ENCODE measurements at regions not wholly inside any gene's neighbourhood (a gene's known extent, or its start where the extent isn't known, plus 50 kb on each side); places are given as distances from the start of the nearest gene placed in this dataset.

DNA sequence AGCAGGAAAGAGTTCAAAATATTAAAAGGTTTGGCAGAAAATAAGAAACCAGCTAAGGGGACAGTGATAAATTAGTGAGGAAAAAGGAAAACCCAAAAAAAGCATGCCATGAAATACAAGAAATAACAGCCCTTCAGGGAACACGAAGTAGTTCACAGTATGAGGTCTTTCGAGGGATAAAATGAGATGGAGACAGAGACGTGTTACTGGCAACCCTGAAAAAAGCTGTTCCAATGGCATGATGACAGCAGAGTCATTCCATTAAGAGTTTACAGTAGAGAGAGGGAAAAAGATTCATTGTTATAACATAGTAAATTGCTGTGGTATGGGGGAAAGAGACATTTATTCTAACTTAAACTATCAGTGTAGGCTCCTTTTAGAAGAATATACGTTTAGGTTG lies 391.2 kb downstream of the ANKRD7 start:
- H3K9me3 ChIP-seq = no peaks in the 10 kb centered on the region
- H3K4me1 ChIP-seq = no peaks in the 10 kb centered on the region
- no peak for DNase-seq
- no peak overlapping the region for H3K27ac ChIP-seq
- no peak overlapping the region for H3K4me3 ChIP-seq
- intact Hi-C loops (cut with DNase I; ENCODE audit: low total_unique reads) = no loop called here
- H3K36me3 ChIP-seq = no peaks in the 10 kb centered on the region
- no peaks in the 10 kb centered on the region for H3K27me3 ChIP-seq
- TF ChIP-seq POLR2A (IDR thresholded peaks at IDR 0.05) = no peak
- TF ChIP-seq, protein P1, sequence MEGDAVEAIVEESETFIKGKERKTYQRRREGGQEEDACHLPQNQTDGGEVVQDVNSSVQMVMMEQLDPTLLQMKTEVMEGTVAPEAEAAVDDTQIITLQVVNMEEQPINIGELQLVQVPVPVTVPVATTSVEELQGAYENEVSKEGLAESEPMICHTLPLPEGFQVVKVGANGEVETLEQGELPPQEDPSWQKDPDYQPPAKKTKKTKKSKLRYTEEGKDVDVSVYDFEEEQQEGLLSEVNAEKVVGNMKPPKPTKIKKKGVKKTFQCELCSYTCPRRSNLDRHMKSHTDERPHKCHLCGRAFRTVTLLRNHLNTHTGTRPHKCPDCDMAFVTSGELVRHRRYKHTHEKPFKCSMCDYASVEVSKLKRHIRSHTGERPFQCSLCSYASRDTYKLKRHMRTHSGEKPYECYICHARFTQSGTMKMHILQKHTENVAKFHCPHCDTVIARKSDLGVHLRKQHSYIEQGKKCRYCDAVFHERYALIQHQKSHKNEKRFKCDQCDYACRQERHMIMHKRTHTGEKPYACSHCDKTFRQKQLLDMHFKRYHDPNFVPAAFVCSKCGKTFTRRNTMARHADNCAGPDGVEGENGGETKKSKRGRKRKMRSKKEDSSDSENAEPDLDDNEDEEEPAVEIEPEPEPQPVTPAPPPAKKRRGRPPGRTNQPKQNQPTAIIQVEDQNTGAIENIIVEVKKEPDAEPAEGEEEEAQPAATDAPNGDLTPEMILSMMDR (IDR thresholded peaks at IDR 0.05) = no peak

DNA sequence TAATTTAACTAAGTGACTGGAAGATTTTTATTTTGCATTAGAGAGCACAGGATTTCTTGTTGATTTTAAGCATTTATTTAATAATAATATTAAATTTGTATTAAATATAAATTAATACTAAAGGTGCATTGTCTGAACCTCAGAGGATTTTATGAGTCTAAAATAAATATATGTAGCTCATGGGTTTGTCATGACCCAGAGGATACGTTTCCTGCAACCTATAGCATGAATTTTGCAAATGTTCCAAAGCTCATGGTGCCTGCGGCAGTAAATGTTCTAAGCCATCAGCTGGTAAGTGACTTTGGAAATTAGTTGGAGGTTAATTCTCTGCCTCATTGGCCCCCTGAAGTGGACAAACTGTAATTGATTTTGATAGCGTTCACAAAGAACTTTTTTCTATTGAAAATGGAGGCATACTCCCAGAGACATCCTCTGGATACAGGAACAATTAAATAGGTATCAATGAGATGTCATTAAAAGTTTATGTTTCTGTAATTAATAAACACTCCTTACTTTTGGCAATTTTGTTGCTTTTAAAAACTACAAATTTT lies 397.4 kb downstream of the ANKRD7 start:
- no peak overlapping the region for H3K4me3 ChIP-seq
- TF ChIP-seq POLR2A (IDR thresholded peaks at IDR 0.05) = no peak
- TF ChIP-seq, protein P1 (IDR thresholded peaks at IDR 0.05) = no peak
- H3K4me1 ChIP-seq = no peaks in the 10 kb centered on the region
- H3K36me3 ChIP-seq = no peaks in the 10 kb centered on the region
- no peaks in the 10 kb centered on the region for H3K9me3 ChIP-seq
- DNase-seq = no peak
- H3K27me3 ChIP-seq = no peaks in the 10 kb centered on the region
- intact Hi-C loops (cut with DNase I; ENCODE audit: low total_unique reads) = no loop called here
- H3K27ac ChIP-seq = no peak overlapping the region

DNA sequence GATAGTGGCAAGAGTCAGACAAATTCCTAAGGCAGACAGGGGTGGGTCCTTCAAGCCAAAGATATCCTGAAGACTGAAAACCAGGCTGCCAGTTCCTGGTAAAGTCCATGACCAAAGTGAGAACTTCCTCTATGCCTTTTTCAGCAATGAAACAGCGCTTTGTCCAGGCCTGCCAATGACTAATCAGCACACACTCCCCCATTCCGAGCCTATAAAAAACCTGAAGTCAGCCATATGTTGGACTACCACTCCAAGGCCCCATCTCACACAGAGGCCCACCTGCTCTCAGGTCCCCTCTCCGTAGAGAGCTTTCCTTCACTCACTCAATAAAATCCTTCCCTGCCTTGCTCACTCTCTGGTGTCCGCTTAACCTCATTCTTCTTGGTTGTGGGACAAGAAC lies 402.2 kb downstream of the ANKRD7 start:
- no peak for TF ChIP-seq POLR2A (IDR thresholded peaks at IDR 0.05)
- TF ChIP-seq, protein P1 (IDR thresholded peaks at IDR 0.05) = no peak
- no peak for DNase-seq
- Histone ChIP-seq H3K27me3 (no peaks in the 10 kb centered on the region), H3K9me3 (no peaks in the 10 kb centered on the region), H3K4me1 (no peaks in the 10 kb centered on the region), H3K4me3 (no peak overlapping the region), H3K27ac (no peak overlapping the region), H3K36me3 (no peaks in the 10 kb centered on the region)
- intact Hi-C loops (cut with DNase I; ENCODE audit: low total_unique reads) = no loop called here

DNA sequence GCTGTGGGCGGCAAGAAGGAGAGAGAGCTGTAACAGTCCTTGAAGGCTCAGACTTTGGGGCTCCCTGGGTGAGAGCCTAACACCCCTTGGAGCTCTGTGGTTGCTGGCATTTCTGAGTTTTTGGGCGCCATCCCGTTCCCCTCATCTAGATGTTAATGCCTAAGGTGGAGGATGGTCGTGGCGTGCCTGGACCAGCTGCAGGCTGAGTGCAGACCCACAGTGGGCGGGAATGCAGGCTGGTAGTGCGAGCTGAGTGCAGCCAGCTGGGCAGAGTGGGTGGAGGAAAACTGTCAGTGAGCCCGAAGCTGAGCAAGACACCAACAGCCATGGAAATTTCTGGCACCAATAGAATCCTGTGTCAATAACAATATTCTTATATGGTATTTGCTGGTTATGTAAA lies 403.0 kb downstream of the ANKRD7 start:
- no peaks in the 10 kb centered on the region for H3K4me1 ChIP-seq
- TF ChIP-seq, protein P1 (IDR thresholded peaks at IDR 0.05) = no peak
- TF ChIP-seq POLR2A (IDR thresholded peaks at IDR 0.05) = no peak
- no peak for DNase-seq
- H3K9me3 ChIP-seq = no peaks in the 10 kb centered on the region
- no peaks in the 10 kb centered on the region for H3K27me3 ChIP-seq
- H3K27ac ChIP-seq = no peak overlapping the region
- H3K36me3 ChIP-seq = no peaks in the 10 kb centered on the region
- no peak overlapping the region for H3K4me3 ChIP-seq
- intact Hi-C loops (cut with DNase I; ENCODE audit: low total_unique reads) = no loop called here

DNA sequence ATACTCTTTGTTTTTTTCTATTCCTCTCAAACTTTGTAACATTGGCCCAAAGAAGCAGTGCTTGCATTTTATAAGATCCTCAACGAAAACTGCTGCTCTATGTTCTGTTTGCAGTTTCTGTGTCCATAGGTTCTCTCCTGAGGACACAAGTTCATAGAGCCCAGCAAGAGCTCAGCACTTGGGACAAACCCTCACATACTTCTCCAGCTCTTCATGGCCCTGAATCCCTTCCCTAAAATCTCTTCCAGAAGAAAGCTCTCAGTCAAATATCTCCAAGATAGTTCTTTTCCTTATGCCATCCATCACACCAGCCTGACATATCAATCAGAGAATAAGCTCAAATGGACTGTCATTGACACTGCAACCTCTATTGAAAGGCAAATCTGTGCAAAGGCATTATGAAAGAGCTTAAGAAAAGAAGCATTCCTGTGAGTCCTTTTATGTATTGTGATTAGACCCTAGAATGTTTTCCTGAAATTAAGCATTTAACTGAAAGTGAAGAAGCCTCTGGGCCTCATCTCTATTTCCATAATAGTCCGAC lies 405.5 kb downstream of the ANKRD7 start:
- Histone ChIP-seq H3K27ac (no peak overlapping the region), H3K36me3 (no peaks in the 10 kb centered on the region), H3K9me3 (no peaks in the 10 kb centered on the region), H3K27me3 (no peaks in the 10 kb centered on the region), H3K4me1 (no peaks in the 10 kb centered on the region), H3K4me3 (no peak overlapping the region)
- intact Hi-C loops (cut with DNase I; ENCODE audit: low total_unique reads) = no loop called here
- TF ChIP-seq, protein P1 (IDR thresholded peaks at IDR 0.05) = no peak
- no peak for TF ChIP-seq POLR2A (IDR thresholded peaks at IDR 0.05)
- no peak for DNase-seq
